OCI-LY7 (cell line): ENCODE measurements at regions not wholly inside any gene's neighbourhood (a gene's known extent, or its start where the extent isn't known, plus 50 kb on each side); places are given as distances from the start of the nearest gene placed in this dataset.

Experiments used
- BruUV-seq: library from RNA; stranded (reverse); fragments of 400-500 nt; replicated peaks from 2 replicates; lab custom pipeline; 2021; lab: Mats Ljungman, UMichigan
- CTCF ChIA-PET: fragments of 300-600 bp; sonication (Branson Sonifier 250); formaldehyde crosslinking; loops from one replicate; lab custom pipeline; 2022; ENCODE audit warnings: antibody characterized with exemption; ENCODE audit not compliant: unreplicated experiment; lab: Charles Lee
- POLR2A ChIA-PET: fragments of 300-600 bp; sonication (Branson Sonifier 250); formaldehyde crosslinking; loops from one replicate; lab custom pipeline; 2022; ENCODE audit warnings: antibody characterized with exemption; lab: Charles Lee
- DNase-seq: peaks from one replicate; pipeline ENCODE4 v3.0.0-alpha.2; 2015; ENCODE audit warnings: low spot score
- H2AFZ ChIP-seq: fragments of 200-600 bp; sonication (generic), shearing (Covaris generic); 2 replicates; pipeline ENCODE4 v1.6.1; 2014; ENCODE audit warnings: mild to moderate bottlenecking, antibody characterized with exemption, low read length, moderate library complexity
- H3K27ac ChIP-seq: fragments of 200-600 bp; sonication (generic); 2 replicates; pipeline ENCODE4 v1.5.1; 2014; ENCODE audit warnings: mixed run types, low read depth, mild to moderate bottlenecking, moderate library complexity, low read length, inconsistent platforms; ENCODE audit not compliant: poor library complexity, severe bottlenecking
- H3K36me3 ChIP-seq: fragments of 200-600 bp; sonication (generic); 2 replicates; pipeline ENCODE4 v1.6.1; 2014; ENCODE audit warnings: mild to moderate bottlenecking, antibody characterized with exemption, low read length, moderate library complexity, mixed read lengths; ENCODE audit not compliant: insufficient read depth
- H3K4me1 ChIP-seq: fragments of 200-600 bp; sonication (generic); 2 replicates; pipeline ENCODE4 v1.5.1; 2014; ENCODE audit warnings: mild to moderate bottlenecking, low read length; ENCODE audit not compliant: insufficient read depth, poor library complexity, severe bottlenecking
- H3K4me2 ChIP-seq: fragments of 200-600 bp; sonication (generic); 2 replicates; pipeline ENCODE4 v1.6.1; 2014; ENCODE audit warnings: mild to moderate bottlenecking, low read length
- H3K4me3 ChIP-seq: fragments of 200-600 bp; sonication (generic); 2 replicates; pipeline ENCODE4 v1.5.1; 2014; ENCODE audit warnings: mild to moderate bottlenecking, low read depth, low read length; ENCODE audit not compliant: poor library complexity, severe bottlenecking
- H3K79me2 ChIP-seq: fragments of 200-600 bp; sonication (generic); 2 replicates; pipeline ENCODE4 v1.6.1; 2016; ENCODE audit warnings: low read depth, mild to moderate bottlenecking, low read length, moderate library complexity, mixed read lengths; ENCODE audit not compliant: insufficient read depth
- H3K9me2 ChIP-seq: fragments of 200-600 bp; sonication (generic); 2 replicates; pipeline ENCODE4 v1.6.1; 2016; ENCODE audit warnings: mild to moderate bottlenecking, low read length, mixed read lengths; ENCODE audit not compliant: insufficient read depth
- H3K9me3 ChIP-seq: fragments of 200-600 bp; sonication (generic); 2 replicates; pipeline ENCODE4 v1.6.1; 2014; ENCODE audit warnings: mild to moderate bottlenecking, mixed run types, low read length, mixed read lengths
- H4K20me1 ChIP-seq: fragments of 200-600 bp; sonication (generic); 2 replicates; pipeline ENCODE4 v1.6.1; 2014; ENCODE audit warnings: mild to moderate bottlenecking, antibody characterized with exemption, low read length, moderate library complexity, mixed read lengths; ENCODE audit not compliant: insufficient read depth
- CTCF ChIP-seq: fragments of 200-600 bp; sonication (generic); conservative IDR thresholded peaks from 2 replicates; pipeline ENCODE4 v1.5.1; 2014; ENCODE audit warnings: mild to moderate bottlenecking, antibody characterized with exemption, low read length, moderate library complexity, mixed read lengths
- EZH2phosphoT487 ChIP-seq: fragments of 200-600 bp; sonication (generic); IDR thresholded peaks from 2 replicates; pipeline ENCODE4 v1.6.1; 2018; ENCODE audit warnings: low read depth, borderline replicate concordance, mild to moderate bottlenecking, mixed run types, antibody characterized with exemption, low read length, moderate library complexity, mixed read lengths
- intact Hi-C: fragments of 100-400 bp; cut with micrococcal nuclease; formaldehyde crosslinking; loops from one replicate; pipeline ENCODE4 v1.10.0; 2022; ENCODE audit not compliant: unreplicated experiment

- Histone ChIP-seq H3K27ac (no peak overlapping the region), H3K4me2 (no peak overlapping the region), H3K36me3 (no peaks in the 10 kb centered on the region), H3K4me3 (no peak overlapping the region), H4K20me1 (no peaks in the 10 kb centered on the region), H3K9me2 (no peaks in the 10 kb centered on the region), H3K9me3 (no peaks in the 10 kb centered on the region), H2AFZ (no peak overlapping the region), H3K79me2 (no peaks in the 10 kb centered on the region), H3K4me1 (no peaks in the 10 kb centered on the region)
- DNase-seq: no peak
- CTCF ChIA-PET: no interaction called here
- POLR2A ChIA-PET: no interaction called here
- no peak for TF ChIP-seq EZH2phosphoT487
- TF ChIP-seq CTCF: no peak
- intact Hi-C loops: no loop called here
- no TSS peak for BruUV-seq
Measured at GRCh38 chr10:33419311-33419710, 84.8 kb upstream of the NRP1 start.

GRCh38 chr10:33418301-33418700 is 83.8 kb upstream of the NRP1 start:
- Histone ChIP-seq H3K27ac (no peak overlapping the region), H3K4me2 (no peak overlapping the region), H3K4me1 (no peaks in the 10 kb centered on the region), H3K36me3 (no peaks in the 10 kb centered on the region), H3K9me2 (no peaks in the 10 kb centered on the region), H3K79me2 (no peaks in the 10 kb centered on the region), H3K4me3 (no peak overlapping the region), H2AFZ (no peak overlapping the region), H4K20me1 (no peaks in the 10 kb centered on the region), H3K9me3 (no peaks in the 10 kb centered on the region)
- intact Hi-C loops: no loop called here
- BruUV-seq: no TSS peak
- DNase-seq: no peak
- TF ChIP-seq EZH2phosphoT487 (no peak), CTCF (no peak)
- ChIA-PET CTCF (no interaction called here), POLR2A (no interaction called here)

- no peak overlapping the region for H3K27ac ChIP-seq
- H3K4me3 ChIP-seq: no peak overlapping the region
- no peaks in the 10 kb centered on the region for H3K9me3 ChIP-seq
- intact Hi-C loops: no loop called here
- TF ChIP-seq CTCF: no peak
- no peak for TF ChIP-seq EZH2phosphoT487
- no peaks in the 10 kb centered on the region for H4K20me1 ChIP-seq
- CTCF ChIA-PET: no interaction called here
- H2AFZ ChIP-seq: no peak overlapping the region
- H3K4me1 ChIP-seq: no peaks in the 10 kb centered on the region
- POLR2A ChIA-PET: no interaction called here
- no peaks in the 10 kb centered on the region for H3K9me2 ChIP-seq
- BruUV-seq: no TSS peak
- no peak for DNase-seq
- H3K79me2 ChIP-seq: no peaks in the 10 kb centered on the region
- H3K36me3 ChIP-seq: no peaks in the 10 kb centered on the region
- H3K4me2 ChIP-seq: no peak overlapping the region
Measured at GRCh38 chr10:33416691-33417090, 82.2 kb upstream of the NRP1 start.
